ENCODE measurements at regions not wholly inside any gene's neighbourhood (a gene's known extent, or its start where the extent isn't known, plus 50 kb on each side); places are given as distances from the start of the nearest gene placed in this dataset.

DNA sequence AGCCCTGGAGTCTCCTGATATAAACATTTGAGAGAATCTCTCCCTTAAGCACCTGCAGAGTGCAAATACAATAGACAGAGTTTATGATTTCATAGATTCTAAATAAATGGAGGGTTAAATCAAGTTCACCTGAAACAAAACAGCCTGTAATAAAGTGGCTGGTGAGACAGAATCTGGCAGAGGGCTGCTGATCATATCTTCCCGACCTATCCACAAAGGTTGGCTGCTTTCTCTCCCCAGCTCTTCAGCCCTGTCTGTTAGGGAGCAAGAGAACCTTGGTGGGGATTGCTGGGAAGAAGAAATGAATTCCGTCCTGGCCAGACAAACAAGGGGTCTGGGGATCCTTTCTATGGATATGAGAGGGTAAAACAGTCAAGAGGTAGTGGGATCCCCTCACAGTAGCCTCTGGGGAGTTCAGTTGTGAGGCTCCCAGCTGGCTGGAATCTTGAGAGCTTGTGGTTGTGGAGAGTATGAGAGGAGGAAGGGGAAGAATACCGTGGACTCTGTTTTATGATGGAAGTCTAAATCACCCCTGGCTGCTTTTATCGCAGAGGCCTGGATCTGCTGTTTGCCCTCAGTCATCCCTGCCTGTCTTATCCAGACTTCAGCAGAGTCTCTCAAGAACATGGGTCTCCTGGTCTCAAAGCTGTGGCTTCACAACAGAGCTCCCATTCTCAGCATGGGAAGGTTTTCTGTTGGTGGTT is 451.3 kb downstream of the NTRK3 start:
- no peak for DNase-seq
- no peak overlapping the region for H3K4me3 Mint-ChIP-seq
- no peaks in the 10 kb centered on the region for H3K4me1 Mint-ChIP-seq (ENCODE audit: low read depth in 2 of 2)
- H3K27me3 Mint-ChIP-seq: peaks cover 0 to 16% of the 10 kb centered on the region in 2 donors
- H3K9me3 Mint-ChIP-seq: peaks cover 5 to 6% of the 10 kb centered on the region in 2 donors
- H3K36me3 Mint-ChIP-seq (ENCODE audit: insufficient read depth): no peaks in the 10 kb centered on the region
- no peak for ATAC-seq (replicated peaks)
- H3K27ac Mint-ChIP-seq: no peak overlapping the region

DNA sequence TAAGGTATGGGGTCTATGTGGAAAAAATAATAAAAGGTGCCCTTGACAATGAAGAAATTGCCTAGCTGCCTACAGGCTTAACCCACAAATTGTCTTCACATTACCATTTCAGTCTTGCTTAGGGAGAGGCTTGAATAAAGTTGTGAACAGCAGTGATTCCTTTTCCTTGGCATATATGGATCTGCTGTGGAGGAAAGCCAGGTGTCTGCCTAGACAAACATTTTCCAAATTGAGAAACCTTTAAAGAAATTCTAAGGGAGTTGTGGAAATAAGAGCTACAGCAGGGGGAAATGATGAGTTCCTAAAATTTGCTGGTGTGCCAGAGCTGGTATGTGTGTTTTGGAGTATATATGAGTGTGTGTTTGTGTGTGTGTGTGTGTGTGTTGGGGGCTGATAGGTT is 452.1 kb downstream of the NTRK3 start:
- DNase-seq (no peak), ATAC-seq (replicated peaks) (no peak)
- Mint-ChIP-seq H3K4me3 (no peak overlapping the region), H3K36me3 (ENCODE audit: insufficient read depth) (no peaks in the 10 kb centered on the region), H3K4me1 (ENCODE audit: low read depth in 2 of 2) (no peaks in the 10 kb centered on the region), H3K27ac (no peak overlapping the region), H3K9me3 (peaks cover 5 to 6% of the 10 kb centered on the region in 2 donors), H3K27me3 (peaks cover 0 to 16% of the 10 kb centered on the region in 2 donors)

DNA sequence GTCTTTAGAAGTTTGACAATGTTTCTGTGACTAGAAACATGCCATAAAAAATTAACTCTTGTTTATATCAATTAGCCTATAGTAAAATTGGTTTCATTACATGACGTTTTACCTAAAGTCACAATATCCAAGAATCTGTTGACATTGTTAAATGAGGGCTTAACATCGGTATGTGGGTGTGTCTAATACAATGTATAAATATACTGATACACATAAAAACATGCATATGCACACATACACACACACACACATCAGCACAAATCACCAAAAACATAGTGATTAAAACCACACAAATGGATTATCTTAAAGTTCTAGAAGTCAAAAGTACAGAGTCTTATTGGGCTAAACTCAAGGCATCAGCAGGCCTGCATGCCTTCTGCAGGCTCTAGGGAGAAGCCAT is 456.7 kb downstream of the NTRK3 start:
- H3K4me1 Mint-ChIP-seq (ENCODE audit: low read depth in 2 of 2): no peaks in the 10 kb centered on the region
- H3K9me3 Mint-ChIP-seq: peaks cover 0 to 6% of the 10 kb centered on the region in 2 donors
- H3K27ac Mint-ChIP-seq: no peak overlapping the region
- peaks cover 0 to 12% of the 10 kb centered on the region in 2 donors for H3K27me3 Mint-ChIP-seq
- ATAC-seq (replicated peaks) (no peak), DNase-seq (no peak)
- H3K36me3 Mint-ChIP-seq (ENCODE audit: insufficient read depth): no peaks in the 10 kb centered on the region
- no peak overlapping the region for H3K4me3 Mint-ChIP-seq

DNA sequence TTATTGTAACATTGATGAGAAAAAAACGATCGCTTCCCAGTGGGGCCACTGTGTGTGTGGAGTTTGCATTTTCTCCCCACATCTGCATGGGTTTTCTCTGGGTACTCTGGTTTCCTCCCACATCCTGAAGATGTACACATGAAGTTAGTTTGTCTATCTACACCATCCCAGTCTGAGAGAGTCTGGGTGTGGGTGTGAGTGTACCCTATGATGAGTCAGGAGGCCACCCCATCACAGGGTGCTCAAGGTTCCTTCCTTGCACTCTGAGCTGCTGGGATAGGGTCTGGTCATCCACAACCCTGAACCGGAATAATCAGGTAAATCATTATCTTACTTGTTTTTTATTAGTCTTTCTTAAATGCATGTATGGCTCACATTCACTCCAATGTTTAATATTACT is 457.1 kb downstream of the NTRK3 start:
- Mint-ChIP-seq H3K36me3 (ENCODE audit: insufficient read depth) (no peaks in the 10 kb centered on the region), H3K4me3 (no peak overlapping the region), H3K27me3 (peaks cover 0 to 8% of the 10 kb centered on the region in 2 donors), H3K4me1 (ENCODE audit: low read depth in 2 of 2) (no peaks in the 10 kb centered on the region), H3K27ac (no peak overlapping the region), H3K9me3 (peaks cover 0 to 6% of the 10 kb centered on the region in 2 donors)
- ATAC-seq (replicated peaks) (no peak), DNase-seq (no peak)

DNA sequence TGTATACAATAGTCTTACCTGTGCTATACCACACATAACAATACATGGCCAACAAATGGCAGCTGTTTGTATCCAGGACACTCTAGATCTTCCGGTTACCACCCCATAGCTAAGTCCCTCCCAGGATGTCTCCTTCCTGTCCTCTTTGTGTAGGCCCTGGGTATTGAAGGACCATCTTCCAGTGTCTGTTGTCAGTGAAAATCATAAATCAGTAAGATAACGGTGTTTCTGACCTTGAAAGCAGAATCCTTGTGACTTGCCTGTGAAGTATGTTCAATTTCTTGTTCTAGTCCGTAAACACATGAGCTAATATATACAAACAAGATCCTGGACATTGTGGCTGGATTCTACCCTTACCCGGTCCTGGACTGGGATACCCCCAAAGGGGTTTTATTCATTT is 462.8 kb downstream of the NTRK3 start:
- DNase-seq (no peak), ATAC-seq (replicated peaks) (no peak)
- no peaks in the 10 kb centered on the region for H3K36me3 Mint-ChIP-seq (ENCODE audit: insufficient read depth)
- no peak overlapping the region for H3K4me3 Mint-ChIP-seq
- H3K4me1 Mint-ChIP-seq (ENCODE audit: low read depth in 2 of 2): no peaks in the 10 kb centered on the region
- H3K9me3 Mint-ChIP-seq: no peaks in the 10 kb centered on the region
- no peak overlapping the region for H3K27ac Mint-ChIP-seq
- no peaks in the 10 kb centered on the region for H3K27me3 Mint-ChIP-seq

DNA sequence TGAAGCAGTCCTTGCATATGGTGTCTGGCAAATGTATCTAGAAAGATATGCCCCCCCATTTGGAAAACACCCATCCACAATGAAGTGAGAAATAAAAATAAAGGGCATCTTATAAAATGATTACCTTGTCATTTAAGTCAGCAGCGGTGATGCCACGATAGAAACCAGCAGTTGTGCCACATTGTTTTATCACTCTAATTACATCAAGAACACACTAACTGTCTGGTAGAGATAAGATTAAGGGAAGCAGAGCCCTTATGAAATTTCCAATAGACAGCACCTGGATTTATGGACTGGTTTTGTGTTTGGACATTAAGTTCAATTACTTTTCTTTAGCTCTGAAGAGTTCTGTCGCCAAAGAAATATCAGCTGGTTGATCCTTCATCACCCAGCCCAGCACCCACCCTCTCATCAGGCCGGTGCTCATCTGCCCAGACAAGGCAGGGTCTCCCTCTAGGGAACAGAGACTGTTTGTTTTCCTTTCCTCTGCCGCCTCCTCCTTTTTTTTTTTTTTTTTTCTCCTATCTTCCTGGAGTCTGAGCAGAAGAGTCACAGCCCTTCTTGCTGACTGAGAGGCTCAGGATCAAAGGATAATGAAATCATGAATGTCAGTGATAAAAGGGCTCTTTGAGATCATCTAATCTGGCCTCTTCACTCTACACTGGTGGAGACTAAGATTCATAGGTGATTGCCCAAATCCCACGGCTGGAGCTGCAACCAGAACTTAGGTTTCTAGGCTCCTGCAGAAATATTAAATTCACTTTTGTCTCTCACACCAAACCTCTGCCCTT is 464.1 kb downstream of the NTRK3 start:
- ATAC-seq (replicated peaks) (no peak), DNase-seq (no peak)
- Mint-ChIP-seq H3K36me3 (ENCODE audit: insufficient read depth) (no peaks in the 10 kb centered on the region), H3K27ac (no peak overlapping the region), H3K9me3 (no peaks in the 10 kb centered on the region), H3K4me1 (ENCODE audit: low read depth in 2 of 2) (no peaks in the 10 kb centered on the region), H3K27me3 (no peaks in the 10 kb centered on the region), H3K4me3 (no peak overlapping the region)

DNA sequence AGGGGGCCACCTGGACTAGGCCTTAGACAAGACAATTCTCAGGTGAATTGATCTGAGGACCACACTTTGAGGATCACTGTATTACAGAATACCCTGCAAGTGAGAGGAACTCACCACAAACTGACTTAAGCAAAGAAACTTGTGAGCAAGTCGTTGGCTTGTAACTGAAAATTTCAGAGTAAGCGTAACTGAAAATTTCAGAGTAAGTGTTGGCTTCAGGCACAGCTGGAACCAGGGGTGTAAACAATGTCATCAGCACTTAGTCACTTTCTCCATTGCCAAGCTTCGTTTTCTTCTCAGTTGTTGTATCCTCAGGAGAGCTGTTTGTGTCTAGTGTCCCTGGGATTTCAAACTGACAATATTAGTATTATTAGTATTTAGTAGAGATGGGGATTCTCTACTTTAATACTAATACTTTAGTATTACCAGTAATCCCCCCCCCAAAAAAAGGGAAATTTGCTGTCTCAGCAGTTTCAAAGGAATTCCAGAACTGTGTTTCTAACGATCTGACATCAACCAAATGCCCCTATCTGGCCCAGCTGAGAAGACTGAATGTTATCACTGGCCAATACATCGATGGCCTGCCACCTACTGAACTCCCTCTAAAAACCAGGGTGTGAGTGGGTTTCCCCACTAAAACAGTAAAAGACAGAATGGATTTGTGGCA is 474.4 kb downstream of the NTRK3 start:
- H3K9me3 Mint-ChIP-seq: peaks cover 0 to 6% of the 10 kb centered on the region in 2 donors
- H3K27ac Mint-ChIP-seq: no peak overlapping the region

DNA sequence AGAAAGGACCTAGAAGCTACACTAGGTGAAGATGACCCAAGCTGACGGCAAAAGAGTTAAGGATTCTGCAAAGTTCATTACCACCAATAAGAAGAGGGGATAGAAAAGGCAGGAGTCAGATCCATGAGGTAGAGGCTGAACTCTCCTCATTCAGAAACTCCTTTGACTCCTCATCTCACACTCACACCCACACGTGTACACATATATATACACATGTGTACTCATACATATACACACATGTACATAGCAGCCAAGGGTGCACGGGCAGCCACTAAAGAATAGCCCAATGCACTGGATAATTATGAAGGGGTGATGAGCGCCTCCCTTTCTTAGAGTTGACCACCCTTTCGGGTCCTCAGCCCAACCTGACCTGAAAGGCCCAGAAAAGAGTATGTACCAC is 476.8 kb downstream of the NTRK3 start:
- H3K27me3 Mint-ChIP-seq: peaks cover 14 to 27% of the 10 kb centered on the region in 2 donors
- no peaks in the 10 kb centered on the region for H3K4me1 Mint-ChIP-seq (ENCODE audit: low read depth in 2 of 2)
- DNase-seq (no peak), ATAC-seq (replicated peaks) (no peak)
- peaks cover 0 to 4% of the 10 kb centered on the region in 2 donors for H3K9me3 Mint-ChIP-seq
- no peak overlapping the region for H3K4me3 Mint-ChIP-seq
- no peak overlapping the region for H3K27ac Mint-ChIP-seq
- H3K36me3 Mint-ChIP-seq (ENCODE audit: insufficient read depth): no peaks in the 10 kb centered on the region

More for the DNA sequence above, 474.4 kb downstream of the NTRK3 start:
- Mint-ChIP-seq H3K4me3 (no peak overlapping the region), H3K36me3 (ENCODE audit: insufficient read depth) (no peaks in the 10 kb centered on the region), H3K27me3 (peaks cover 14 to 20% of the 10 kb centered on the region in 2 donors), H3K4me1 (ENCODE audit: low read depth in 2 of 2) (no peaks in the 10 kb centered on the region)
- no peak for DNase-seq
- ATAC-seq (replicated peaks): no peak

DNA sequence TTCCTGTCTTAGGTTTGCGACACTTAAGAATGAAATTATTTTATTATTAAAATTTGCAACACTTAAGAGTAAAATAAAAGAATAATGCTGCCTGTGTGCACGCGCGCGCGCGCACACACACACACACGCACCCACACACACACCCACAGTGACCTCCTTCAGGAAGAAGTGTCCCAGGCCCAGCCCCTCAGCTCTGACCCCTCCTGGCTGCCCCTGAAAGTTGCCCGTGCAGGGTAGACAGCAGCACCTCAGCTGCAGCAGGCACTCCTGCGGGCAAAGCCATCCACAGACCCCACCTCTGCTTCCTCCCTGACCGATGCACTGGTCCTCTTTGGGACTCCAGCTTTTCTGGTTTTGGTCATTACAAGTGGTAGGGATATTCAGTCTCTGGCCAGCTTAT is 478.2 kb downstream of the NTRK3 start:
- Mint-ChIP-seq H3K4me3 (no peak overlapping the region), H3K4me1 (ENCODE audit: low read depth in 2 of 2) (no peaks in the 10 kb centered on the region), H3K27ac (no peak overlapping the region), H3K36me3 (ENCODE audit: insufficient read depth) (no peaks in the 10 kb centered on the region), H3K27me3 (peaks cover 10 to 21% of the 10 kb centered on the region in 2 donors), H3K9me3 (peaks cover 0 to 4% of the 10 kb centered on the region in 2 donors)
- DNase-seq (no peak), ATAC-seq (replicated peaks) (no peak)

DNA sequence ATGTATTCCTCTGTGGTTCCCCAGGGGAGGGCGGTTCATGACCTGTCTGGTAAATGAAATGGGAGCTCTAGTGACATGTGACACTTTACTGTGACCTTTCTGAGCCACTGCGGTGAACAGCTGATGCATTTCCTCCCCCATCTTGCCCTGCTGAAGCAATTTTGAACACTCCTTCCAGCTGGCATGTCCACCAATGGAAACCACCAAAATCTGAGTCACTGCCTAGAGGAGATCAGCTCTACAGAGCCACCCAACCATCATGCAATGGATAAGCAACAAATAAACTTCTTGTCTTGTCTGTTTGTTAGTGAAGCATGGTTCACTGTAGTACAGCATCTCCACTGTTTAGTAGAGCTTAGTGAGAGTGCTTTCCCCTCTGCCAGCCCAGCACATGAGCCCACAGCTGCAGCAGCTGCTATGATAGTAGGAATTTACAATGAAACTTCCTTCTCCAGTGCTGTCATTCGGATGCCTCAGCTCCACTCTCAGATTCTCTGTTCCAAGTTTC is 479.4 kb downstream of the NTRK3 start:
- DNase-seq (no peak), ATAC-seq (replicated peaks) (no peak)
- no peaks in the 10 kb centered on the region for H3K4me1 Mint-ChIP-seq (ENCODE audit: low read depth in 2 of 2)
- no peak overlapping the region for H3K27ac Mint-ChIP-seq
- peaks cover 8 to 21% of the 10 kb centered on the region in 2 donors for H3K27me3 Mint-ChIP-seq
- H3K9me3 Mint-ChIP-seq: peaks cover 4 to 9% of the 10 kb centered on the region in 2 donors
- H3K36me3 Mint-ChIP-seq (ENCODE audit: insufficient read depth): no peaks in the 10 kb centered on the region
- H3K4me3 Mint-ChIP-seq: no peak overlapping the region

DNA sequence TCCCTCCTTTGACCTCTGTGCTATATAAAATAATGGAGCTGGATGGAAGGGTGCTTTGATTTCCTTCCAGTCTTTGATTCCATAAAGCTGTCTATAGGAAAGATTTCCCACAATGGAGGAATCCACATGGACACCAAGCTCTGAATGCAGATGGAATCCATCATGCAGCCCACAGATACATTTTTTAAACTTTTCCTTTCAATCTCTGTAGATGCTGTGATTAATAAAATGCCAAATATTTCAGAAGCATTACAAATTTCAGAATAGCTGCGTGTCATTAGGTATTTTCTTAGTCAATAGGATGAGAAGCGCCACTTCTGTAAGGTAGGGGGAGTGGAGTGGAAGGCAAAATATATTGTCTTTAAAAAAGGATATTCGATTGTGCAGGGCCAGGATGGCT is 489.0 kb downstream of the NTRK3 start:
- Mint-ChIP-seq H3K9me3 (peaks cover 10 to 29% of the 10 kb centered on the region in 2 donors), H3K27ac (no peak overlapping the region), H3K4me1 (ENCODE audit: low read depth in 2 of 2) (no peaks in the 10 kb centered on the region), H3K27me3 (peaks cover 0 to 27% of the 10 kb centered on the region in 2 donors), H3K4me3 (no peak overlapping the region), H3K36me3 (ENCODE audit: insufficient read depth) (peaks cover 3% of the 10 kb centered on the region)
- ATAC-seq (replicated peaks) (no peak), DNase-seq (no peak)

DNA sequence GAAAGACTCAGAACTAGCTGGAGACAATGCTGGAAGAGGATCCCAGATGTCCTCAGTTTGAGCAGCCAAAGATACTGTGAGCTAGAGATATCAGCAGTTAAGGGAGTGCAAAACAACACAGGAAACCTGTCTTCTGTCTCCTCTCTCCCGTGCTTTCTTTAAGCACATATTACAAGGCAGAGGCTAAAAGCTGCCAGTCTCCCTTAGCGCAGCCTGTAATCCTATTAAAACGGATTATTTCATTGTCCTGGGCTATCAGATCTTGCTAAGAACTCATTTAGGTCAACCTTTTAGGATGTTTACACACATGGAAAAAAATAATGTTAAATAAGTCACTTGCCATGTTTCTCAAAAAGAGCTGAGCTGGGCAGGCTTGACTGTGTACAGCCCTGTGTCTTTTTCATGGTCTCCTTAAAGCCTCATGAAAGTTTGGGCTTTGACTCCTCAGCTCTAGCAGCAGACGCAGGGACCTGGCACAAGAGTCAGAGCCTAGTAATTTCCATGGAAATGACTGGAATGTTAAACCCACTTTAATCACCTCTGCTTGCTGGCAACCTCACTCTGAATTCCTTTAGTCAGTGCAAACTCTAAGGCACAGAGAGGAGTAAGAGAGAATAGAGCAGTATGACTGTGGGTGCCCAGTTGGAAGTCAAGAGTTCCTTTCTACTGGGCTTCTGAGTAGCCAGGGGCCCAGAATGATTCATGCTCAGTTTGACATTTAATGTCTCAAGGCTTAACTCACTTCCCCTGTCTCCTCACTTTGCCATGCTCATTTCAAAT is 491.9 kb downstream of the NTRK3 start:
- Mint-ChIP-seq H3K27ac (no peak overlapping the region), H3K9me3 (peaks cover 9 to 14% of the 10 kb centered on the region in 2 donors), H3K4me1 (ENCODE audit: low read depth in 2 of 2) (peaks cover 6 to 7% of the 10 kb centered on the region in 2 donors), H3K4me3 (no peak overlapping the region), H3K36me3 (ENCODE audit: insufficient read depth) (no peaks in the 10 kb centered on the region), H3K27me3 (peaks cover 0 to 23% of the 10 kb centered on the region in 2 donors)
- DNase-seq (no peak), ATAC-seq (replicated peaks) (no peak)

DNA sequence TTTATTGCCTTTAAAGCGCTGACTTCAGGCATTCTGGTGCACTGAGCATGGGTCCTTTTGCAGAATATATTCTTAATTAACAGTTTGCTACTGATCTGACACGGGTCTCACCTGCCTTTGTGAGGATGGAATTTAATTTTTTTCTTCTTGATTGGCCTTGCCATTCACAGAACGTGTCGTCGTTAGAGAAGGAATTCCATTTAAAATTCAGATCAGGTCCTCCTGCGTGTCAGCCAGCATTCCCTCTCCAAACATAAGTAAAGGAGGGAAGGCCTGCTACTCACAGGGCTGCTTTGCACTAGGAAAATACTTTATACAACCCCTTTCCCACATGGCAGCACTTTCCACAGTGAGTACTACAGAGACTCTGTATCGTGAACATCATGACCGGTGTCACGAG is 492.7 kb downstream of the NTRK3 start:
- ATAC-seq (replicated peaks) (no peak), DNase-seq (no peak)
- Mint-ChIP-seq H3K36me3 (ENCODE audit: insufficient read depth) (no peaks in the 10 kb centered on the region), H3K27me3 (peaks cover 0 to 15% of the 10 kb centered on the region in 2 donors), H3K9me3 (peaks cover 7 to 13% of the 10 kb centered on the region in 2 donors), H3K27ac (no peak overlapping the region), H3K4me3 (no peak overlapping the region), H3K4me1 (ENCODE audit: low read depth in 2 of 2) (peaks cover 6 to 7% of the 10 kb centered on the region in 2 donors)

Measured in effector memory CD8-positive, alpha-beta T cell (primary cell).